GM12878 (cell line): ENCODE measurements at regions not wholly inside any gene's neighbourhood (a gene's known extent, or its start where the extent isn't known, plus 50 kb on each side); places are given as distances from the start of the nearest gene placed in this dataset.
"Not testable (repeated sequence)": the region's sequence is repeated elsewhere in the genome, so short reads cannot be mapped to it uniquely, and the experiment has no call there.

ENCODE experiments used
- ATAC-seq: fragments of 200-7000 bp; cut with Tn5 transposase; 3 replicates; pipeline ENCODE4 v1.9.1; 2020; ENCODE audit warnings: mild to moderate bottlenecking, moderate library complexity
- BruUV-seq: library from RNA; stranded (reverse); fragments of 400-500 nt; replicated peaks from 2 replicates; lab custom pipeline; 2021; lab: Mats Ljungman, UMichigan
- CTCF ChIA-PET: fragments of 300-600 bp; sonication (Branson Sonifier 250); formaldehyde crosslinking; extraction: SDS; loops from one replicate; lab custom pipeline; 2021; ENCODE audit warnings: inconsistent platforms; lab: Yijun Ruan, JAX
- POLR2A ChIA-PET: fragments of 350-600 bp; formaldehyde crosslinking; extraction: SDS; loops from one replicate; lab custom pipeline; 2021; ENCODE audit warnings: inconsistent platforms; lab: Charles Lee
- RAD21 ChIA-PET: fragments of 300-600 bp; sonication (Branson Sonifier 250); formaldehyde crosslinking; loops from one replicate; lab custom pipeline; 2023; ENCODE audit warnings: antibody characterized with exemption; ENCODE audit not compliant: unreplicated experiment; lab: Charles Lee
- SMC1A ChIA-PET: fragments of 300-600 bp; sonication (Branson Sonifier 250); formaldehyde crosslinking; loops from one replicate; lab custom pipeline; 2023; ENCODE audit not compliant: unreplicated experiment, uncharacterized antibody; lab: Charles Lee
- DNase-seq: peaks from one replicate; pipeline ENCODE4 v3.0.0-alpha.2; 2011; ENCODE audit warnings: low read depth, low spot score
- FAIRE-seq: peaks from 3 replicates; lab custom pipeline; 2011; peaks lifted over from hg19 to GRCh38; lab: Jason Lieb, UNC
- H2AFZ ChIP-seq: 2 replicates; pipeline ENCODE4 v1.6.0; 2011; ENCODE audit warnings: low read depth, low read length, control low read depth; ENCODE audit not compliant: control insufficient read depth
- H3K27ac ChIP-seq: 2 replicates; pipeline ENCODE4 v1.5.1; 2011; ENCODE audit warnings: control low read depth; ENCODE audit not compliant: control insufficient read depth, insufficient read depth
- H3K27me3 ChIP-seq, 2 experiments: replicated peaks in 1 of 2; 2 replicates each; pipeline versions ENCODE4 v1.6.0 to v1.6.1; 2011; ENCODE audit warnings: low read length in 1 of 2; ENCODE audit not compliant: control insufficient read depth in 2 of 2, insufficient read depth in 2 of 2
- H3K36me3 ChIP-seq, 2 experiments: 2 replicates each; pipeline ENCODE4 v1.5.1; 2011; ENCODE audit warnings: low read length in 1 of 2; ENCODE audit not compliant: control insufficient read depth in 2 of 2, insufficient read depth in 2 of 2
- H3K4me1 ChIP-seq: 2 replicates; pipeline ENCODE4 v1.6.1; 2011; ENCODE audit warnings: mild to moderate bottlenecking, low read length, moderate library complexity, mixed read lengths; ENCODE audit not compliant: control insufficient read depth, insufficient read depth
- H3K4me2 ChIP-seq: 2 replicates; pipeline ENCODE4 v1.6.0; 2011; ENCODE audit warnings: control low read depth; ENCODE audit not compliant: control insufficient read depth, insufficient read depth
- H3K4me3 ChIP-seq: fragments of 200-600 bp; sonication (generic); 2 replicates; pipeline ENCODE4 v1.5.1; 2016
- H3K79me2 ChIP-seq: 2 replicates; pipeline ENCODE4 v1.6.0; 2011; ENCODE audit warnings: low read length; ENCODE audit not compliant: control insufficient read depth, insufficient read depth
- H3K9ac ChIP-seq: 2 replicates; pipeline ENCODE4 v1.8.0; 2011; ENCODE audit warnings: low read length, control low read depth, mixed read lengths; ENCODE audit not compliant: control insufficient read depth, insufficient read depth
- H3K9me3 ChIP-seq: replicated peaks from 3 replicates; pipeline ENCODE4 v1.5.1; 2011; ENCODE audit warnings: mild to moderate bottlenecking, low read length; ENCODE audit not compliant: control insufficient read depth, insufficient read depth
- H4K20me1 ChIP-seq: 2 replicates; pipeline ENCODE4 v1.6.0; 2011; ENCODE audit not compliant: control insufficient read depth, insufficient read depth
- BCL11A ChIP-seq: IDR thresholded peaks from 2 replicates; pipeline ENCODE4 v1.6.1; 2011; ENCODE audit warnings: low read depth, low read length
- IRF5 ChIP-seq: fragments of 450-650 bp; IDR thresholded peaks from 2 replicates; pipeline ENCODE4 v1.6.1; 2017; ENCODE audit warnings: borderline replicate concordance
- PAX5 ChIP-seq: IDR thresholded peaks from 2 replicates; pipeline ENCODE4 v1.6.1; 2011; ENCODE audit warnings: low read depth, low read length, borderline replicate concordance
- ZBTB4 ChIP-seq: fragments of 450-650 bp; formaldehyde crosslinking; IDR thresholded peaks from 2 replicates; pipeline ENCODE4 v1.4.0; 2022; ENCODE audit warnings: mild to moderate bottlenecking, moderate library complexity
- ZBTB40 ChIP-seq: fragments of 450-650 bp; IDR thresholded peaks from 2 replicates; pipeline ENCODE4 v1.6.1; 2016; ENCODE audit warnings: mild to moderate bottlenecking, moderate library complexity, borderline replicate concordance
- WGBS: methylation state at CpG from one replicate; pipeline ENCODE4 v1.1.6; 2016; ENCODE audit warnings: low lambda C conversion rate; ENCODE audit not compliant: insufficient replicate concordance, insufficient coverage; ENCODE audit errors: missing lambda C conversion rate; 5-methylcytosine and 5-hydroxymethylcytosine counted together
- in situ Hi-C: fragments of 300-500 bp; cut with MboI; formaldehyde crosslinking; loops from 9 replicates; pipeline ENCODE4 v1.14.3; 2018; ENCODE audit warnings: mixed read lengths
- intact Hi-C: fragments of 100-400 bp; cut with micrococcal nuclease; formaldehyde crosslinking; loops from one replicate; pipeline ENCODE4 v1.14.2; 2022; ENCODE audit not compliant: unreplicated experiment

GRCh38 chr4:114146947-114147618 lies 167.6 kb upstream of the ARSJ start:
- DNase-seq (no peak), ATAC-seq (peak; percentile 55; the same call in 2 of the 3 replicates), FAIRE-seq (no peak)
- TF ChIP-seq ZBTB4, result no peak
- TF ChIP-seq PAX5, result no peak
- TF ChIP-seq IRF5, result no peak
- no peak for TF ChIP-seq BCL11A
- peak; percentile 43; the same call in 1 of the 2 replicates for TF ChIP-seq ZBTB40
- BruUV-seq, result no TSS peak
- Histone ChIP-seq H3K4me2 (no peak overlapping the region), H4K20me1 (no peaks in the 10 kb centered on the region), H3K36me3 (no peaks in the 10 kb centered on the region), H3K27ac (no peak overlapping the region), H3K79me2 (no peaks in the 10 kb centered on the region), H3K27me3 (no peaks in the 10 kb centered on the region), H3K9me3 (no peaks in the 10 kb centered on the region), H3K4me3 (no peak overlapping the region), H3K4me1 (no peaks in the 10 kb centered on the region), H3K9ac (no peak overlapping the region), H2AFZ (no peak overlapping the region)
- POLR2A ChIA-PET, result no interaction called here
- CTCF ChIA-PET, result interaction anchor here (0.6 kb wide), 1 partner anchor 468 kb away, joined by 3 read pairs; no protein-coding TSS in a partner anchor
- 43% methylated on average over 10 of the region's 10 CpGs for WGBS
- RAD21 ChIA-PET, result no interaction called here
- intact Hi-C loops (no loop called here), in situ Hi-C loops (no loop called here)
- SMC1A ChIA-PET, result interaction anchor here (1.4 kb wide), 1 partner anchor 16 kb away, joined by 3 read pairs; no protein-coding TSS in a partner anchor

GRCh38 chr4:114147619-114148208 lies 168.3 kb upstream of the ARSJ start:
- H3K36me3 ChIP-seq, DNase-seq, POLR2A ChIA-PET, H3K4me3 ChIP-seq, H2AFZ ChIP-seq, H3K9ac ChIP-seq, BruUV-seq, ATAC-seq, H3K9me3 ChIP-seq, H3K27ac ChIP-seq, H3K4me1 ChIP-seq, intact Hi-C loops, RAD21 ChIA-PET, in situ Hi-C loops, H3K79me2 ChIP-seq, H3K4me2 ChIP-seq, H4K20me1 ChIP-seq, H3K27me3 ChIP-seq, FAIRE-seq: not testable (repeated sequence)
- 16% methylated on average over 17 of the region's 17 CpGs for WGBS
- CTCF ChIA-PET, result interaction anchor here (0.6 kb wide), 1 partner anchor 469 kb away, joined by 3 read pairs; no protein-coding TSS in a partner anchor
- SMC1A ChIA-PET, result interaction anchor here (1.4 kb wide), 1 partner anchor 16 kb away, joined by 3 read pairs; no protein-coding TSS in a partner anchor
